SW480 (cell line): ENCODE measurements at regions not wholly inside any gene's neighbourhood (a gene's known extent, or its start where the extent isn't known, plus 50 kb on each side); places are given as distances from the start of the nearest gene placed in this dataset.

Experiments used
- DNase-seq: peaks from one replicate; pipeline ENCODE4 v3.0.0-alpha.2; 2016; ENCODE audit warnings: low spot score

DNA sequence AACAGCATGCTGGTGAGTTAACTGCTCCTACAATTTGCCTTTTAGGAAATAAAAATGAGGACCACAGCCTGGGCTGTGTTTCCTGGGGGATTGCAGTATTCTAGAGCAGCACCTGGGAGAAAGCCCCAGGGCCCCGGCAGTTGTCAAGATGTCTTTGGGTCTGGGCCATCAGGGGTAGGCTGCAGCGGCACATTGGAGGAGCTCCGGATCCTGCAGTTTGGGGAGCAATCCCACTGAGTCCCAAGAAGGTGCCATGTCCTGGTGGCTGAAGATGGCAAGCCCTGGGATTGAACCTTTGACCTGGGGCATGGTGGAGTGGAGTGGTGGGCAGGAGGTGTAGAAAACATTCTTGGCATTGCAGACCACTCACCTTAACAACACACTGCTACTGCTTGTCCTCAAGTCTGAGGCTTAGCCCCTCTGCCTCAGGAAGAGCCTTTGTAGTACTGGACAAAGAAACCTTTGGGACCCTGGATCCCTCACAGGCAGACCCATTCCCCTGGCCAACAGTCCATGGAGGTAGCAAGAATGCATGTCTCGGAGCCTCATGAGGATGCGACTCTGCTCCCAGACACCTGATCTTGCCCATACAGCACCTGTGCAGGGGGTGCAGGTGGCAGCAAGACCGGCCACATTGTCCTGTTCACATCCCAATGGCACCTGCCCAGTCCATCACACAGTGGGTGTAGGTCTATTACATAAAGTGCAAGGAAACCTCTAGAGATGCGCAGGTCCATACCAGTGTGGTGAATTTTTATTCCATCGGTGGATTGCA, 159.1 kb upstream of the IRX2 start:
- DNase-seq, result no peak

DNA sequence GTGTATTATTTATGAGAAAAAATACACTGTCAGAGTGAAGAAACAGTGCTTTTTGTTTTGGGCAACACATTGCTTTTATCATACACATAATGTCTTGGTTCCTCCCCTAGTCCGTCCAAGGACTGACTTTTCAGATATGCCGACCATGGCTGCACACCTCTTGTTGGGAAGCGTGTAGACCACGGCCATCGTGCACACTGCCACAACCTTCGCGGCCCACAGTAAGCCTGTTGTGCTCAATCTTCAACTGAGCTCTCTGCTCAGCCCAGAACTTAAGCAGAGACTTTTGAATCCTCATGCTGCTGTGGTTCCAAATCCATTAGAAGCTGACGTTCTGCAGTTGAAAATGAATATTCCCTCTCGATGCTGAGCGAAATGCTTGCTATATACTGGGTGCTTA, 157.6 kb upstream of the IRX2 start:
- no peak for DNase-seq

DNA sequence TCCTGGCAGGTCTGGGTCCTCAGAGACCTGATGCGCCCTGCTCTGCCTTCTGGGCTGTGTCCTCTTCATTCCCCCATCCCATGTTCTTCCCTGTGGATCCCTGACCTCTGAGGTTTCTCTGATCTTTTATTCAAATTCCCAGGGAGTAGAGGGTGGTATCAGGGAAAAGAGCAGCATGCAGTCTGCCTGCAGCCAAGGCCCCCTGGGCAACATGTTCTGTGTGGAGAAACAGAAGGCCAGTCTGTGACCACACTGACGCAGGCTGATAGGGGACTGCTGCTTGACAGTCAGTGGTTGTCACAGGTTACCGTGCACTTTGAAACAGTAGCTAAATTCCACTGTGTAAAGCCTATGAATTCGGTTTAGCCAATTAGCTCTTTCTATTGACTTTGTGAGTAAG, 156.6 kb upstream of the IRX2 start:
- no peak for DNase-seq

DNA sequence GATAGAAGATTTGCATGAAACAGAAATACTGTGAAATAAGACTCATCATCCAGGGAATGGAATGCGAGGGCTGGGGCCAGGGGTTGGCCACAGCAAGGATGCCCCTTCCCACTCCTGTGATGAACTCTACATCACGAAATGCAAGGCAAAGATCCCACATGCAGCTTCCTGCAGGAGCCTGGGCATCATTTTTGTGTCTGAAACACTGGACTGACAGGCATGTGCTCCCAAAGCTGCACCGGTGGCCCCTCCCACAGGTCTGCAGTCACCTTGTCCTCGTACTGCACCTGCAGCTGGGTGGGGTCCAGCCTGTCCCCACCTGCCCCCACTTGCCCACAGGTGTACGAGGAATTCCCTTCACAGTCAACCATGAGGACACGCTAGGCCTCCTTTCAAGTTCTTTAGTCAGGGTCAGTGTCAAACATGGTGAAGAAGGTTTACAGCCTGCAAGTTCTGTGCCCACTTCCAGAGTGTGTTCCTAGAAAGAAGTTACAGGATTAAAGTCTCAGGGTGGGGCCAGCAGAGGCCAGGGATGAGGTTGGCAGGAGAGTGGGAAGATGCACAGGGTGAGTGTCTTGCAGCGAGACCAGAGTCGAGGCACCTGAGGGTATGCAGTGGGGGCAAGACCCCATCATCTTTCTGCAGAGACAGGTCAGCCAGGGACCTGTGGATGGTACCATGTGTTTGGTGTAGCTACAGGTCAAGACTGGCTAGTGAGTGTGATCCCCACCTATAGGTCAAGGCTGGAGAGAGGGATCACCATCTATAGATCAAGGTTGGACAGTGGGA, 155.0 kb upstream of the IRX2 start:
- no peak for DNase-seq

DNA sequence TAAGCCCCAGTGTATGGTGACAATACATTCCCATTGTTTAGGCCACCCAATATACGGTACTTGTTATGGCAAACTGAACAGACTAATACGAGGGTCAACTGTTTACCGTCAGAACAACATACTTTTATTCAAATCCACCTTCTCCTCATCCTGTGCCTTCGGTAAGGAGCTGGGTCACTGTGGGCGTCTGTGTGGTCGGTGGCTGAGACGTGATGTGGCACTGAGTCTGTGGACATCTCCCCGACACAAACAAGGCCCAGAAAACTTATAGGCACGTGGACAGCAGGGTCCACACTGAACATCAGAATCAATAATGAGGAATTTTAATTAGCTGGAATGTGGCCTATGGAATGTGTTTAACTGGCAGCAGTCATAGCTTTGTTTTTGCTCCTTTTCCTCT, 154.3 kb upstream of the IRX2 start:
- DNase-seq, result no peak

DNA sequence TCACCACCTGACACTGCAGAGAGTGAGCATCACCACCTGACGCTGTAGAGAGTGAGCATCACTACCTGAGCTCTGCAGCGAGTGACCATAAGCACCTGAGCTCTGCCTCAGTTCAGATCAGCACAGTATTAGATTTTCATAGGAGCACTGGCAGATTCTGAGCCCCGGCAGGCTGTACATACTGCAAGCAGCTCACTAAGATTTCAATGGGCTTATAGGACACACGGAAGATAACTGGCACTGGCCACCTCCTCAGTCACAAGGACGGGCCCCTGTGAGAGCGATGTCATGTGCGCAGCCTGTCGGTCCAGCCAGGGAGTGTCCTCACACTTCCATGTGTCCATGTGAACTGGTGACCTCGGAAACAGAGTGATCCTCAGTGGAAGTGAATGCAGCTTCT, 153.5 kb upstream of the IRX2 start:
- DNase-seq, result no peak

DNA sequence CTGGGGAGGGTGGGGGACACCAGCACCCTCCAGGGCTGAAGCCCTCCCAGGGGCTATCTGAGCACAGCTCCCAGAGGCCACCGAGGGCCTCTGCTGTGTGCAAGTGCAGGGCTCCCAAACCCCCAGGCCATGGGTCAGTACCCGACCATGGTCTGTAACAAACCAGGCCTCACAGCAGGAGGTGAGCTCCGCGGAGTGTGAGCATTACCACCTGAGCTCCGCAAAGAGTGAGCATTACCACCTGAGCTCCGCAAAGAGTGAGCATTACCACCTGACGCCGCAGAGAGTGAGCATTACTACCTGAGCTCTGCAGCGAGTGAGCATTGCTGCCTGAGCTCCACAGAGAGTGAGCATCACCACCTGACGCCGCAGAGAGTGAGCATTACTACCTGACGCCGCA, 152.9 kb upstream of the IRX2 start:
- DNase-seq, result no peak

DNA sequence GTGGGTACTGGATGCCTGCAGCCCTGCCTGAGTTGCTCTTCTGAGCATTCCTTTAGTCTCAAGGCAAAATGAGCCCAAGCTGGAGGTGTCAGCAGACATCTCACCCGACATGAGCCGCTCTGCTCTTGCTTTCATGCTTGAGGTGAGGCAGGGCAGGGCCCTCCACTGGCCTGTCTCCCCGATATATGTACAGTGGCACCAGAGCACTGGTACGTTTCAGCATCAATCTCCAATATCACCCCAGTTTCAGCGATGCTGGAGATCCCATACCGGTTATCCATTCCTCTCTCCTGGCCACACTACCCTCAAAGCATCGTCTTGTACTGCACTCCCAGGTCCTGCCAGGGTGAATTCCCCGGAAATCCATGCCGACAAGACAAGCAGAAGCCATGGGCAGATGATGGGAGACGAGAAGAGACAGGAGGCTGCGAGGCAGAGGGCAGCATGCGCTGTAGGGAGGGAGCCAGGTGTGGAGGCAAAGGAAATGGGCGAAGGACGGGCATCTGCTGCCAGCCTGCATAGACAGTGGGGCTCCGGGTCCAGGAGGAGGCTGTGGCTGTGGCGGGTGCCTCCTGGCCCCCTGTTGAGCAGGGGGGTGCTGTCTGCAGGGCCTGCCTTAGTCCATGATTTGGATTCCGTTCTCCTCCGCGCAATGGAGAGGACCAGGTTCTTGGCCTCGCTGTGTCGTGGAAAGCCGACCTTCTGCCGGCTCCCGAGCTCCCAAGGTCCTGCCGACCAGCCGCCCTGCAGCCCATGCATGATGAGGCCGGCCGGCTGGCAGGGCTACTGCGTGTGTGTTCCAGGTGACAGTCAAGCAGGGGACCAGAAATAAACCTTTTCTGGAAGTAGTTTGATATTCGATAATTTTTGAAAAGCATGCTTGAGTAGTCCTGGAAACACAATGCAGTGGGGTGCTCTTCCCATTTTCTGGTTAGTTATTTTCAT, 152.2 kb upstream of the IRX2 start:
- DNase-seq, result no peak

DNA sequence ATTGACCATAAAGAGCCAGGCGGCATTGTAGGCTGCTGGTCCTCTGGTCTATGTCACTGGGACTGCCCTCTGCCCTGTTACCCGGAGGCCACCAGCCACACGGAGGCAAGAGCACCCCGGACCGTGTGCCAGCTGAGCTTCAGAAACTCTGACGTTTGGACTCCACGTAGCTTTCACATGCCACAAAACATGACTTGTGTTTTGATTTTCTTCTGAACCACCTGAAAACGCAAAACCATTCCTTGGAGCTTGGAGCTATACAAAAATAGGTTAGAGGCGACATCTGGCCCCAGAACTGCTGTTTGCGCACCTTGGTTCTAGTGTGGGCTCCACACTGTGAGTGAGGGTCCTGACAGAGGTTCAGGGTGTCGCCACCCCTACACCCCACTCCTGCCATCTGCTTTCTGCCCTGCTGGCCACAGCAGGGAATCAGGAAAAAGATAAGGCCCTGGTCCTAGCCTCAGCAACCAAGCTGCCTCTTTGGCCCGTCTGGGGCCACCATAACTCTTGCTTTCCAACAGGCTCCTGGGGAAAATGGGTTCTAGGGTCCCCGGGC, 151.3 kb upstream of the IRX2 start:
- no peak for DNase-seq

DNA sequence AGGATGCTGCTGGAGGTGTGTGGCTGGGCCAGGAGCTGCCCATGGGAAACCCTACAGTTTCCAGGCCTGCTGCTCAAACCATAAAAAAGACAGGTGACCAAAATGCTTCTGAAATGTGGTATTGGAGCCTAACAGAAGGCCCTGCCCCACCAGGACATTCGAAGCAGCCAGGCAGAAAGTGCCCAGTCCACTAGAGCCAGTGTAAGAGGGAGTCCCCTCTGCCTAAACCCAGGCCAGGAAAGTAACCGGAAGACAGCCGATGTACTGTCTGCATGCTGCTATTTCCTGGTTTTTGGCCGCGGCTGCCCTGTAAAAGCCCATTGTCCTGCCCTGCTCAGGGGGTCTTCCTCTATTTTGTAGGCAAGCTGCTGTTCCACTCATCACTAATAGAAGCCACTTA, 150.7 kb upstream of the IRX2 start:
- DNase-seq, result no peak

DNA sequence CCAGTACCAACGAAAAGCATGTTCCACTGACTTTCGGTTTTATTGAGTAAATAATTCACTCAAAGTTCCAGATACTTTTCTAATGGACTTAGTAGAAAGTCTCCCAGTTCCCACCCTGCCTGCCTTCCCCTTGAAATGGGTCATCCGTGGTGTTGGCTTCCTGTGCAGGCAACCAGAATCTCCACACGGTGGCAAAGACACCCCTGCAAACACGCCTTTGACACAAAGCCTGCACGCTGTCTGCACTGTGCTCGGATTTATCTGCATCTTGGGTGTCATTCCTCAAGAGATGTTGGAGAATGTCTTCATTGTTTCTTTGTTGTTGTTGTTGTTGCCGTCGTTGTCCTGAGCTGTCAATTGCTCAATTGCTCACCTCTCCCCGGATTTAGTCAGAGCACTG, 150.0 kb upstream of the IRX2 start:
- no peak for DNase-seq

DNA sequence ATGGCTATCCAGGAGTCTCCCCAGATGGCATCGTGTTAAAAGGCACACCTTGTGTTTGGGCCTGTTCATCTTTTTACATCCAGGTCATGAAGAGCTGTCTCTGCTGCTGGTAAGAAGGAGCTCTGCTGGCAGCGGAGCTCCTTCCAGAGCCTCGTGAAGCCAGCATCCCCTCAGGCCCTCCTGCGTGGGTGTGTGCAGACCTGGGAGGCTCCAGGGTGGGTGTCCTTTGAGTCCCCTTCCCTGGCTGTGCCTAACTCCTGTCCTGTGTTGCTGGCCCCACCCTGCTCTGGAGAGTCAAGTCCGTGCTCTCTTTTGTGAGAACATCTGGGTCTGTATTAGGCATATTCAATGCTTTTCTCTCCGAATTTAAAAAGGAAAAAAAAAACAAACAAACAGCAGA, 149.6 kb upstream of the IRX2 start:
- no peak for DNase-seq

DNA sequence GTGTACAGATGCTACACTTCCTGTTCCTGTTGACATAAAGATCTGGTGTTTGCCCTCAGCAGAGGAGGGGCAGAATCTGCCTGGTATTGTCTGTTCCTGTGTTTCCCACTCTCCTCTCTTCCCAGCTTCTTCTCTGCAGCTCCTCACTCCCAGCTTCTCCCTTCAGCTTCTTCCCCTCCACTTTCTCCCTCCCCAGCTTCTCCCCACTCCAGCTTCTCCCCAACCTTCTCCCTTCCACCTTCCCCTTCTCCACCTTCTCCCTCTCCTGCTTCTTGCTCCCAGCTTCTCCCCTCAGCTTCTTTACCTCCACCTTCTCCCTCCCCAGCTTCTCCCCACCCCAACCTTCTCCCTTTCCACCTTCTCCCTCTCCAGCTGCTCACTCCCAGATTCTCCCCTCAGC, 148.9 kb upstream of the IRX2 start:
- DNase-seq, result no peak

DNA sequence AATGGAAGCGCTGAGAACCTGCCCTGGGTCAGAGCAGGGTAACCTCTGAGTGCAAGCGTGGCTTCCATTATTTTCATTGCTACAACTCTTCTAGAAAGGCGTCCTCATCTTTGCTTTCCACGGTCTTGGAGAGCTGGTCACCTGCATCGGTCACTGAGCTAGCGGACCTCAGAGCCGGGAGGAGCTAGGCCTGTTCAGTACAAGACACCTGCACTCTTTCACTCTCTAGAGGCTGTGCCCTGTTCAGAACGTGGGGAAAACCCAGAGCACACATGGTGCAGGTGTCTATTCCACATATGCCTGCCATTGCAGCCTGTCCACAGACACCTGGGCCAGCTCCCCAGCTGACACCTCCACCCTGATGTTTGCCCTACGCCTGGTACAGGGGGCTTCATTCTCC, 147.8 kb upstream of the IRX2 start:
- DNase-seq, result no peak

DNA sequence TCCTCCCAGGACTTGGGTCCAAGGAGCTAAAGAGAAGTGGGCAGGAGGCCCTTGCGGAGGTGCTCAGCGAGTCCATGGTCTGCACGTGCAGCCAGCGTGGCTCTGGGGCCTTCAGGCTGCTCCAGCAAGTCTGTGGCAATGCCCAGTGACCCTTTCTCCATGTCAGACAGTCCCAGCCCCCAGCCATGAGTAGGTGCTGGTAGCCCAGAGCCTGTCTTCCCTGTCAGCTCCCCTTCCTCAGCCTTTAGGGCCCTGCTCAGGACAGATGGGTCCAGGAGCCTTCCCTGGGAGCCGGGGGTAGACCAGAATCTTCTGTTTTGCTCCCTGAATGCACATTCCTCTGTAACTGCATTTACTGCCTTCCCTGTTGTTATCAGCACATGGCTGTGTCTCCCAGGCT, 147.2 kb upstream of the IRX2 start:
- no peak for DNase-seq

DNA sequence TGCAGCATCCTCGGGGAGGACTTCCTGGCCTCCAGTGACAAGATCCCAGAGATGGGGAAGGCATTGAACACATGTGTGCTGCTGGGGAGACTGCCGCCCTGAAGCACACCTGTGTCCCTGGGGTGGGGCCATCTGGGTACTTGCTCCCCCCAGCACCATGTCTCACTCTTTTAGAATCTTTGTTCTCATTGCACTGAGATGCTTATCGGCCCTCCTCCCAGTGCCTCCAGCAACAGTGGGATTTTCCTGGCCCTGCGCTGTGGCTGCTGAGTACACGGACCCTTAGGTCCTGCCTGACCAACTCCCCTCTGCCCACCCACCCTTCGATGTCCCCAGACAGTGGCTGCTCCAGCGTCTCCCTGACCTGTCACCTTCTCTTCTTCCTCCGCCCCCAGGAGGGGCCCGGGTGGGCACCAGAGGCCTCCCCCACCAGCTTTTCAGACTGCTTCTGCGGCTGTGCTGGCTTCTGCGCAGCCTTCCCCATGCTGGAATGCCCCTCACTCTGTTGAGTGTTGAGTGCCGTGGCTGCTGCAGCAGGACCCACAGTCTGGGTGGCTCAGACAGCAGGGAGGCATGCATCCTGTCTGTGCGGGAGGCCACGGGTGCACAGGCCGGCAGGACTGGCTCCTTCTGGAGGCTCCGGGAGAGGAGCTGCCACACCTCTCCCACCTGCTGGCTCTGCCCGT, 145.9 kb upstream of the IRX2 start:
- DNase-seq, result no peak

DNA sequence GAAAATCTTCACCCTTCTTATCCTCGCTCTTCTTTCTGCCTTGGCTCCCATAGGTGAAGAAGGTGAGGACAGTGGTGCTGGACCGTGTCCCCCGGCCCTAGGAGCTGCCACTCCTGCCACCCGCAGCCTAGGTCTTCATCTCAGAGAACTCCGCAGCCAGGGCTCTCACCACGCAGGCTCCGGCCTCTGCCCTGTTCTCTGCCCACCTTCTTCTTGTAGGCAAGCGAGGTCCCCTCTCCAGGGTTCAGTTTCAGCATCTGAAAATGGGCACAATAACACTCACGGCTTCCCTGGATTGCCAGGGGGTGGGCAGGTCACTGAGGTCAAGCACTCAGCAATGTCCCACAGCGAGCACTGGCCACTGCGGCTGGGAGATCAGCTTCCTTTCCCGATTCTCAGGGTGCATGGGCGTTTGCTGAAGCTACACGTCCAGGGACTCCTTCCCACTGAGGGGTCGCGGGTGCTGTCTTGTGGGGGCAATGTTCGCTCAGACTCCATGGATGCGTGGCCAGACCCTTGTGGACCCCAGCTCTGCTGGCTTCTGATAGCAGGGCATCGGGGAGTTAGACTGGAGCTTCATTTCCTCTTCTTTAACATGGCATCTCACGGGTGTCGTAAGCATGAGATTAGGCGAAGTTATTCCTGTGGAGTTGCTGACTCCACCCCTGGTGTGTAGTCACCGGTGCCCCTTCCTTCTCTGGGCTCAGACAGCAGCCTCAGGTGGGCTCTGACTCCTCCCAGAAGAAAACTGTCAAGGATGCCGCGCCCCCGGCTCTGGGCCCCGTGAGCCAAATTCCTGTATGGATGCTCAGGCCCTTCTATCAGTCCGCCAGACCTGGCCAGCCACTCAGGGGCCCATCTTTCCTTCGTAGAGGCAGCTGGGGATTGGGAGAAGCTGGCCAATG, 145.1 kb upstream of the IRX2 start:
- DNase-seq, result no peak

DNA sequence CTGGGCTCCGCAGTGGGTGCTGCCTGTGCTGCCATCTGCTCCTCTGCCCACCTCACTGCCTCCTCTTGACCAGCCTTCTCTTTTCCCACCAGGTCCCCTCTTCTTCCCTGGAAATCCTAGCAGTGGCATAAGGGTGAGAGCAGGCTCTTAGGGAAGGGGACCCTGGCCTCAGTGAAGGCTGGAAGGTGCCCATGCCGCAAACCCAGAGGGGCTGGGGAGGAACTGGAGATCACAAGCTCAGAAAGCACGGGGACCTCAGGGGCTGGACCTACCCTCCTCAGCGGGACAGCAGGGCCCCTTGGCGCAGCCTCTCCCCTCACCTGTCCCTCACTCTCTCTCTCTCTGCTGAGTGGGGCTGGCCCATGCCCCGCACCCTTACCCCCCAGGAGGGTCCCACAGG, 144.4 kb upstream of the IRX2 start:
- no peak for DNase-seq

DNA sequence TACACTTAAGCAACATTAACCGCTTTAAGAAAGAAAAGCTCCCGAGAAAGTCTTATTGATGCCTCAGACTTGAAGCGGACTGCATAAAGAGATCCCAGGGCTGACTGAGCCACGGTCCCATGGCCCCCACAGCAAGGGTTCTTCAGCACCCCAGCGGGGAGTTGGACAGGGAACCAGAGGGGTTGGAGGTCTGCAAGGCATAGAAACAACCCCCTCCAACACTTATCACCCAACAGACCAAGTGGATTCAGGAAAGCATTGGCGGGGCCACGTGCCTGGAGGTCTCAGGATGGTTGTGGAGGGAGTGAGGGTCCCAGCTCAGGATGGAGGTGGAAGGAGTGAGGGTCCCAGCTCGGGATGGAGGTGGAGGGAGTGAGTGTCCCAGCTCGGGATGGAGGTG, 143.7 kb upstream of the IRX2 start:
- DNase-seq, result no peak

DNA sequence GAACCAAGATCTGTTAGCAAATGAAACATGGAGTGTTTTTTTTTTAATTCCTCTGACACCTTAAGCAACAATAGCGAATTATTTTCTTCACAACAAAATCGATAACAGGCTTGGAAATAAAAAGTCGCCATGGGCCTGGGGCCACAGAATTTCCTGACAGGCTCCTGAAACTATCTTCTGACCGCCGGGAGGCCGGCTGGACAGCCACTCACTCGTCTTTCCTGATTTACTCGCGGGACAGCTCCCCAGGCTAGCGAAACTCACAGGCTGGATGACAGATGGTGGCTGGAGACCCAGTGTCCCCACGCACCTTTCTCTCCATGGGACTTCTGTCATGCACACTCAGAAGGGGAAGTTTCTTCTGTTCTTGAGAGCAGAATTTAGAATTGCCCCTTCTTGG, 143.3 kb upstream of the IRX2 start:
- no peak for DNase-seq

DNA sequence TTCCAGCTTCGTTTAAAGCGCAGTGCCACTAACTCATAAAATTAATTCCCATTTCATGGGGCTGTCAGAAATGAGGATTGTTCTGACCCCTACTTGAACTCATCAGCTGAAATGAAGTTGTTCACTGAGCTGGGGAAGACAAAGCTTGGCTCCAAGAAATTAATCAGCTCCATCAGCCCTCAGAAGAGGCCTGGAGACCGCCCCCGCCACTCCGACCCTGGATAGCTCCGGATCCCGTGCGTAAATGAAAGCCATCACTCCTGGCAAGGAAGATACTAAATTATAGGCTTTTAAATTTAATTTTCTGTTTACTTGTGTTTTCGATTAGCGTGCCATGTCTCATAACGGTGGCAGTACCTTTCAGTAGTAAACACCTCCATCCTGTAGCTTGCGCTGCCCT, 142.8 kb upstream of the IRX2 start:
- DNase-seq, result no peak
